Esophagus squamous epithelium (tissue), 4 donors: ENCODE measurements at regions not wholly inside any gene's neighbourhood (a gene's known extent, or its start where the extent isn't known, plus 50 kb on each side); places are given as distances from the start of the nearest gene placed in this dataset.

ENCODE experiments used
- CTCF ChIP-seq, 6 experiments: fragments of 450-650 bp in 4 of 6; fragments of 200-600 bp in 2 of 6; sonication (generic) in 2 of 6; IDR thresholded peaks; one replicate each; pipeline ENCODE4 v1.5.1; 2016 to 2019; ENCODE audit warnings: antibody characterized with exemption in 6 of 6, mild to moderate bottlenecking in 4 of 6, moderate library complexity in 4 of 6
- POLR2A ChIP-seq, 4 donors: fragments of 450-650 bp; IDR thresholded peaks; one replicate each; pipeline ENCODE4 v1.6.1; 2017; ENCODE audit warnings: antibody characterized with exemption in 4 of 4, mild to moderate bottlenecking in 4 of 4, moderate library complexity in 3 of 4

GRCh38 chr17:26773189-26774188 lies 520.4 kb upstream of the WSB1 start:
- TF ChIP-seq CTCF (IDR thresholded peaks at IDR 0.05) (no peak), POLR2A (IDR thresholded peaks at IDR 0.05) (no peak)
